Stimulated activated CD4-positive, alpha-beta T cell treated with anti-CD3 and anti-CD28 coated beads, Interleukin-15, amount 100 ng/mL, for 24 hours (primary cell): ENCODE measurements at regions not wholly inside any gene's neighbourhood (a gene's known extent, or its start where the extent isn't known, plus 50 kb on each side); places are given as distances from the start of the nearest gene placed in this dataset.
A peak's percentile ranks its signal among the peaks of the same experiment; 100 is the strongest.
"Not testable (repeated sequence)": the region's sequence is repeated elsewhere in the genome, so short reads cannot be mapped to it uniquely, and the experiment has no call there.

Experiments
- DNase-seq: peaks from one replicate; pipeline ENCODE4 v3.0.0-alpha.2; 2020

DNA sequence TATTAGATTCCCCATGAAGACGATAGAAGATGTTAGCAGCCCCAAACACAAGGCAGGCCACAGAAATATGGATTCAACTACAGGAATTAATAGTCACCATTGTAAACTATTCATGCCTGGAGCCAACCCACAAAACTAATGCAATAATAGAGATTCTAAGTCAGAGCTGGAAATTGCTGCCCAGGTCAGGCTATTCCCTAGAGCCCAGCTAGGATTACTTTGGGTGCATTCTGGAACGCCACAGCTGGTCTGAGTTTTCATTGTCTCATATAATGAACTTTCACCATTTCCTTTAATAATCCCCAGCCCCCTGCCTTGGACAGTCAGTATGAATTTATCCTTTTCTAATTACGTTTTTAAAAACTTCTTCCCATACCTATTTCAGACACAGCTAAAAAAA lies 252.6 kb downstream of the PAPSS1 start:
- no peak for DNase-seq

DNA sequence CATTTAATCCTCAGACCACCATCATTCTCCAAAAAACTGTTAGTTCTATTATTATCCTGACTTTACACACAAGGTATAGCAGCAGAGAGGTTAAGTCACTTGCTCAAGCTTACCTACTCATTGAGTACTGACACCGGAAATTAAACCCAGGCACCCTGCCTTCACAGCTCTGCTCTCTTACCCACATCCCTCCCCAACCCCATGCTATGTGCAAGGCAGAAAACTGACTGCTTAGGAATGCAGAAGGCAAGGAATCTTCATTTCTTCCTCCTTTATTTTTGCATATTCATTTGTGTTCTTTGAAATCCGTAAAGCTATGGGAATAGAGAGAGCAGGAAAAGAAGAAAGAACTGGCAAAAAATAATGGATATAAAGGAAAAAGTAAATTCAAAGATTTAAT lies 261.8 kb downstream of the PAPSS1 start:
- no peak for DNase-seq

- no peak for DNase-seq
These were observed 266.0 kb downstream of the PAPSS1 start for GRCh38 chr4:107453987-107454386.

DNA sequence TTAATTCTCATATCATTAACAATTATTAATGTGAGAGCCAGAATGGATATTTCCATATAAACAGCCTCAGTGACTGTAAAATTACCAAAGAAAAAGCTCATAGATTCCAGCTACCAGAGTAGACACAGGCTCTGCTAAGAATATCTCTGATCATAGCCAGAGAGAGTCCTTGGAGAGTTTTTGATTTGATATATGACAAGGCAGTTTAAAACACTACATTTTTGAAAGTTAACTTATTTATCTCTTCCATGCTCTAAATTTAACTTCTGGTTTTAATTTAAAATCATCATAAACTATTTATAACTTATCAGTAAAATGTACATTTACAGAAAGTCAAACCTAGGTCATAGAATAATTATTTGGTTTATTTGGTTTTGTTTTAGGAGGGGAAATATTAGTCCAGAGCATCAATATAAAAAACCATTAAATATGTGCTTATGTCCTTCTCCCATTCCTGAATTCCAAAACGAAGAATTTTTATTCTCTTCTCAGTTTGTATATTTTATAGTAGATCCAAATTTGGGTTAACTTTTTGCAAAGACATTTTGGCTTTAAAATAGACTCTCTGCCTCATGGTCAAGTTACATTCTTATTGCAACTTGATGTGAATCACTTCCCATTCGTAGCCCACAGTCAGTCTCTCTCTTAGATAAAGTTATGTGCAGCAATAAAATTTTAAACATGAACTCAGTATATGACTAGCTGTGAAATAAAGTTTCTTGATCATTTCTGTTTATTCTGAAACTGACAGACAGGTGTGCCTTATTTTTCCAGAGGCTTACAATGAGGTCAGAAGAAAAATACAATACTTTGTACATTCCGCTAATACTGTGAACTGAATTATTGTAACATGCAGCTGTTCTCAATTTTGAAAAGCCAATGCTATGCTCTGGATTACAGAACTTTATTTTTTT lies 267.1 kb downstream of the PAPSS1 start:
- DNase-seq, result no peak

DNA sequence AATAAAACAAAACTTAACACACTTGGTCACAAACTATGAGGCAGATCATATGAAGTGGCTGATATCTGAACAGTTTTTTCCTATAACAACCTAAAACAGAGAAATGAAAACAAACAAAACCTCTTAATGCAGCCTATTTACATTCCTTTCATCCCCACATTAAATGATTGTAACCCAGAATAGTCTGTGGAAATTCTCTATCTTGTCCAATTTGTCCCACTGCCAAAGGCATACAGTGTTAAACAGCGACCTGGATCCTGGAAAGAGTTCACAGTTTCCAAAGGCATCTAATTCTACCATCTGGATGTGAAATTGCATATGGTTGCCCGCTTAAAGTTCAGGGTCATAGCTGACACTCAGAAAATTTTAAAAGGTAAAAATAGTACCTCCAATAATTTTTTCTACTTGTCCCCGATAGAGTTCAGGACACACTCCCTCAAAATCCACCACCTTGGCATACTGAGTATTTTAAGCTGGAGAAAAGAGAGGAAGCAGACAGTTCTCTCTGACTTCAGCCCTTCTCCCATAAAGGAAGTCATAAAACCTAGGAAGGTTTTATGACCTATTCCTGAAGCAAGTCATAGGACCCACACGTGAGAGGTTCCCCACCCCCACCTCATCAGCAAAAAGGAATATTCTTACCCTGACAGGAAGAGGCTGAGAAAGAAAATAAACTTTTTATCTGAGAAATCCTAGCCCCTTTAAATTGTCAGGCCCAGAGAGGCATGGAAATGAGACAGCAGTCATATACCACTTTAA lies 270.2 kb downstream of the PAPSS1 start:
- no peak for DNase-seq

- DNase-seq, result no peak
These were observed 277.4 kb downstream of the PAPSS1 start for GRCh38 chr4:107442538-107443111.

- no peak for DNase-seq
These were observed 280.6 kb downstream of the PAPSS1 start for GRCh38 chr4:107439401-107439800.

- DNase-seq, result not testable (repeated sequence)
These were observed 283.6 kb downstream of the PAPSS1 start for GRCh38 chr4:107436471-107436870.

DNA sequence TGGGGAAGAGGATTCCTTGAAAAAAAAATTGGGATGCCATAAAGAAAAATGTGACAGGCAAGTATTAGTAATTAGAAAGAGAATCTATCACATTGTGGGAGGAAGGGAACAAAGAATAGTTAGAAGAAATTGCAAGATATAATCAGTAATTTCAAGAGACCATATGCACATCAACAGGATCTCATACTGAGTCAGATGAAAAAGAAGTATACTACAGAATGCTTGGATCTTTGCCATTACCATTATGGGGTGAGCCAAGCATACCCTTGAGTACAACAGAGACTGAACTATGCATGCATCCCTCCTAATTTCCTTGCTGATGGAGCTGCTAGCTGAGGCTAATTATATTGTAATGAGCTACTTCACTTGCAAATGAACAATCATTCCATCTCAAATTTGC lies 287.6 kb downstream of the PAPSS1 start:
- DNase-seq, result no peak

DNA sequence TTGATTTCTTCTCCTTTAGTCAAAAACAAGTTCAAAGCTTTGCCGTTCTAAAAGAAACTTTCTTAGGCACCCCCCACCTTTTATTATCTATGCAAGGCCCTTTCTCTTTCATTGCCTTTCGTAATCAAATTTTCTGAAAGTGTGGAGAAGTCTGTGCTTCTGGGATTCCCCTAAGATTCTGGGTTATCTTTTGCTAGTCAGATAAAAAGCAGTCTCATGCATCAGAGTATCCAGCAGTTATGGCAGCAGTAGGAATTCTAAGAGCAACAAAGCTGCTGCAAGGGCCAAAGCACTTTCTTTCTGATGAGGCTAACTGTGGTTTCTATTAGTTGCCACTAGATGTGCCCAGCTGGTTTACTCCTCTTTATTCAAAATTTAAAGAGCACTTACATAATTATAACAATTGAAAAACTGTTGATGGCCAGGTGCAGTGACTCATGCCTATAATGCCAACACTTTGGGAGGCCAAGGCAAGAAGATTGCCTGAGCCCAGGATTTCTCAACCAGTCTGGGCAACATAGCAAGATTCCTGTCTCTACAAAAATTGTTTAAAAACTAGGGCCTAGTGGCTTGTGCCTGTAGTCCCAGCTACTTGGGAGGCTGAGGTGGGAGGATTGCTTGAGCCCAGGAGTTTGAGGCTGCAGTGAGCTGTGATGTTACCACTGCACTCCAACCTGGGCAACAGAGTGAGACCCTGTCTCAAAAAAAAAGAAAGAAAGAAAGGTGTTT lies 296.2 kb downstream of the PAPSS1 start:
- DNase-seq, result no peak

DNA sequence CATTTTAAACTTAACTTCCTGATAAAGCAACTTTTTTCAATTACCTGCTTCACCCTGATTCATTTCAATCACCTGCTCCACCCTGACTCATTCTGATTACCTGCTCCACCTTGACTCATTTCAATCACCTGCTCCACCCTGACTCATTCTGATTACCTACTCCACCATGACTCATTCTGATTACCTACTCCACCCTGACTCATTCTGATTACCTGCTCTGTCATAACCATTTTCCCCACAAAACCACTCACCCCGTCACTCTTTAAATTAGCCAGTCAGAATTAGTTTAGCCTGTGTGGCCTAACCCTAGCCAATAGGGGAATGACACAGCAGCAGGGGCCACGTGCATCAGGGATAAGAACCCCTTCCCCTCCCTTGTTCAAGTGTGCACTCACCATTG lies 300.5 kb downstream of the PAPSS1 start:
- peak; percentile 16 for DNase-seq

DNA sequence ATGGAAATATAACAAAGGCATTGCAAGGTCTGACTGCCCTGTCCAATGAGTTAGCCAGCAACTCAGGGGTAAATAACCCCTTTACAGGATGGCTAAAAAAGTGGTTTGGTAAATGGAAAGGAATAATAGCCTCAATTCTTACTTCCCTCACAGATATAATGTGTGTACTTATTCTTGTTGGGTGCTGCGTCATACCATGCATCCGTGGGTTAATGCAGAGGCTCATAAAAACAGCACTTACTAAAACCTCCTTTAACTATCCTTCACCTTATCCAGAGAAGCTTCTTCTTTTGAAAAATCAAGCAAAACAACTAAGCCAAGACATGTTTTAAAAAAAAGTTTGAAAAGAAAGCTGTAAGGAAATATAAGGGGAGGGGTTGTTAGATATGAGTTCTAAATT lies 301.0 kb downstream of the PAPSS1 start:
- no peak for DNase-seq

DNA sequence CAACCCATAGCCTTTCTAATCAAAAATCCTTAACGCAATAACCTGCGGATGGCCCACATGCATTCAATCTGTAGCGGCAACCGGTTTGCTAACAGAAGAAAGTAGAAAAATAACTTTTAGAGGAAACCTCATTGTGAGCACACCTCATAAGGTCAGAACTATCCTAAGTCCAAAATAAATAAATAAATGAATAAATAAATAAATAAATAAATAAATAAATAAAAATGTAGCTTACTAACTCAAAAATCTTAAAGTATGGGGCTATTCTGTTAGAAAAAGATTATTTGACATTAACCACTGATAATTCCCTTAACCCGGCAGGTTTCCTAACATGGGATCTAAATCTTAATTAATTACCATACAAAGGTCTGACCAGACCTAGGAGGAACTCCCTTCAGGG lies 304.5 kb downstream of the PAPSS1 start:
- DNase-seq, result not testable (repeated sequence)

DNA sequence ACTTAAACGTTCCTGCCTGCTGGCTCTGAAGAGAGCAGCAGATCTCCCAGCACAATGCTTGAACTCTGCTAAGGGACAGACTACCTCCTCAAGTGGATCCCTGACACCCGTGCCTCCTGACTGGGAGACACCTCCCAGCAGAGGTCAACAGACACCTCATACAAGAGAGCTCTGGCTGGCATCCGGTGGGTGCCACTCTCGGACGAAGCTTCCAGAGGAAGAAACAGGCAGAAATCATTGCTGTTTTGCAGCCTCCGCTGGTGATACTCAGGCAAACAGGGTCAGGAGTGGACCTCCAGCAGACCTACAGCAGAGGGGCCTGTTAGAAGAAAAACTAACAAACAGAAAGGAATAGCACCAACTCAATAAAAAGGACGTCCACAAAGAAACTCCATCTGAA lies 310.2 kb downstream of the PAPSS1 start:
- DNase-seq, result not testable (repeated sequence)

GRCh38 chr4:107408968-107409367 lies 311.1 kb downstream of the PAPSS1 start:
- DNase-seq, result no peak

DNA sequence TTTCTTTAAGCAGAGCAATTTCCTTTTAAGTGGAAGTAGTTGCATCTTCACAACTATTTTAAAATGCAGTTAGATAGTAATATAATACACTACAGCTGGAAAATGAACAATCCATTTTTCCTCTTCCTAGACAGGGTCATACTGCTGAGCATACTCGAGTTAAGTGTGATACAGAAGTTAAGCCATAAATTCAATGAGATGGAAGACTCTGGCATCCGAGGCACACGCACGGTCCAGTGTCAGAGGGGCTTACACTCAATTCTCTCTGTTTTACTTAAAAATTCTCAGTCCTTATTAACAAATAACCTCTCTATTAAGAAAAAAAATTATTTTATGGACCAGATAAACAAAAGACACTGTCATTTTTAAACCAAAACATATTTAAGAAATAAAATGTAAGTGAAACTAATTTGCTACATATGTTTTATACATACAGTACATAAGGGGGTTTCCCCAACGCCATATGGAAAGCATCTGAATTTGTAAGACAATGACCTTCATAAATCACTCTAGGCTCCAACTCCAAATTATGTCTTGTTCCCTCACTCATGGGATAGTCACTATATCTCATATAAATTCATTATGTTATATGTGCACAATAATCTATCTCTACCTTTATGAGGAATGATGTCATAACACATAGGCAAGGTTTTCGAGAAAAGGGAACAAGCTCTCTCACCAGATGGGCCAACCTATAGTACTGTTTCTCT lies 315.3 kb downstream of the PAPSS1 start:
- DNase-seq, result no peak

DNA sequence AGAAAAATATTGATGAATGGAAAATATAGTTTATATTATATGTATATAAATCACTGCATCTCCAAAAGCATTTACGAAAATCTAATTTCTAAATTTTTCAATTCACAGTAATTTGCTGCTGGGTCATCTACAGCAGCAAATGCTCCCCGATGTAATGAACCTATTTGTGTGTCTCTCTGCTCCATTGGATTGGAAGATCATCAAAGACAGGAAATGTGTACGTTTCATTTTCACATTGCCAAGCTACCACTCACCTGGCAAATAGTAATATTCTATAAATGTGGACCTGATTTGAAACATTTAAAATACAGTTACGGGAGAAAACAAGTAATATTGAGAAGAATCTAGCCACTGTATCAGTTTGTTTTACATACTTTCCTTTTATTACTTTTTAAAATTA lies 317.7 kb downstream of the PAPSS1 start:
- no peak for DNase-seq

DNA sequence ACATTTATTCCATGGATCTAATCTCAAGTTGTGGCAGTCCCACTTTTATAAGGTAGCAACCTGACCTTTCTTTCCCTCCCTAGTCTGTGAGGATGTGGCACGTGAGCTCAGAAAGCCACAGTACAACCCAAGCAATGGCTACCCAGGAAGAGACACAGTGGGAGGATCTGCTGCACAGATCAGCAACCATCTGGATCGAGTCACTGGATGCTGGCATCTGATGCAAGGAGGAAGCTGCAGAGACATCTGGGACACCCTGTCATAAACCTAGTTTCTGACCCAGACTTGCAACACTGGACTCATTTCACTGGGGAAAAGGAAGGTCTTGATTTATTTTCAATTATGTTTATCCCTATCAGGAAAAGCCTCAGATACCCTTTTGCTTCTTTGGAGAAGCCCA lies 327.1 kb downstream of the PAPSS1 start:
- DNase-seq, result no peak

GRCh38 chr4:107392380-107392779 lies 327.7 kb downstream of the PAPSS1 start:
- DNase-seq, result no peak

DNA sequence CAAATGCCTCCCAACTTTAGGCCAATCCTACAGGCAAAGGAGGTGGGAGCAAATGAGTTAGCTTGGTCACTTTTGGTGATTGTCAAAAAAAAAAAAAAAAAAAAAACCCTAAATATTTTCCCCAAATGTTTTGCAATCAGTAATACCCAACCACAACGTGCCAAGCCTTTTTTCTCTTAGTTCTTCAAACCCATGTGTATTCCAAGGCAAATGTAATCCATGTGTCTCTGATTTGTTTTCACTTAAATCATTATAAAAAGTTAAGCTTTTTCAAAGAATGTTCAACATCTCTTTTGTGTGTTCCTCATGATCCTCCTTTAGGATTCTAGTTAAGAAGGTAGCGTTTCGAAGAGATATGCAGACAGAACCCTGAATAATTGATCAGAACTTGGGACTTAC lies 328.4 kb downstream of the PAPSS1 start:
- DNase-seq, result no peak

GRCh38 chr4:107391009-107391629 lies 328.9 kb downstream of the PAPSS1 start:
- DNase-seq, result no peak

DNA sequence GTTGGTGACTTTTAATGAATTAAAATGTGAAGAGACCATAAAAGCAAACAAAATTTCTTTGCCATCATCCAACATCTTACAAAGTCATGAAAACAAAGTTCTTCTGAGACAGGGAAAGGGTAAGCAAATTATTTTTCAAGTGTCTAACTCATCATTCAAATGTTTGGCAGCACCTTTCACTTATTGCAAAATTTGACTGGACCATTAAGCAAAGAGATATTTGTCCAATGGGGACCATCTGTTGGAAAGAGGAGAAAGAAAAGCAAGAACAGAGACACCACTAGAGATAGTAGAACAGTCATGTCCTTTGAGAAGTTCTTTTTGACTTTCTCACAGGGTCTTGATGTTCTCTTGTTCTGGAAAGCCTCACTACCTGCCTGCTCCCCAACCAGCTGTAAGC lies 330.1 kb downstream of the PAPSS1 start:
- DNase-seq, result no peak
